ENCODE measurements at regions not wholly inside any gene's neighbourhood (a gene's known extent, or its start where the extent isn't known, plus 50 kb on each side); places are given as distances from the start of the nearest gene placed in this dataset.
A peak's percentile ranks its signal among the peaks of the same experiment; 100 is the strongest.

DNA sequence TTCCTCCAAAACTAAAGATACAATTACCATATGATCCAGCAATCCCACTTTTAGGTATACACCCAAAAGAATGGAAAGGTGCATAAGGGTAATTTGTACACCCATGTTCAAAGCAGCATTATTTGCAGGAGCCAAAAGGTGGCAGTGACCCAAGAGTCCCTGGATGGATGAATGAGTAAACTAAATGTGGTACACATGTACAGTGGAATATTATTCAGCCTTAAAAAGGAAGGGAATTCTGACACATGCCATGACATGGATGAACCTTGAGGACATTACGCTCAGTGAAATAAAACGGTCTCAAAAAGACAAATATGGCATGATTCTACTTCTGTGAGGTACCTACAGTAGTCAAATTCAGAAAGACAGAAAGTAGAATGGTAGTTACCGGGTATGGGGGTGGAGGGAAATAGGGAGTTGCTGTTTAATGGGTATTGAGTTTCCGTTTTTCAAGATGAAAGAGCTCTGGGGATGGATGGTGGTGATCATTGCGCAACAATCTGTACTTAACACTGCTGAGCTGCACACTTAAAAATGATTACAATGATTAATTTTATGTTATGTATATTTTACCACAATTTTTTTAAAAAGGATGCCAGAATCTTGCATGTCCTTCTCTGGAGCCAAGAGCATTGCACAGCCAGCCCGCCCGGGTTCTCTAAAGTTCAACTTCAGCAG is 518.9 kb upstream of the JARID2 start:
- no peak overlapping the region for H3K4me3 ChIP-seq
- intact Hi-C loops (cut with DNase I; ENCODE audit: low total_unique reads) = no loop called here
- 91 to 93% methylated on average over 7 of the region's 7 CpGs for WGBS, 2 donors
- DNase-seq = no peak
- H3K9me3 ChIP-seq = no peaks in the 10 kb centered on the region
- TF ChIP-seq, protein P1, sequence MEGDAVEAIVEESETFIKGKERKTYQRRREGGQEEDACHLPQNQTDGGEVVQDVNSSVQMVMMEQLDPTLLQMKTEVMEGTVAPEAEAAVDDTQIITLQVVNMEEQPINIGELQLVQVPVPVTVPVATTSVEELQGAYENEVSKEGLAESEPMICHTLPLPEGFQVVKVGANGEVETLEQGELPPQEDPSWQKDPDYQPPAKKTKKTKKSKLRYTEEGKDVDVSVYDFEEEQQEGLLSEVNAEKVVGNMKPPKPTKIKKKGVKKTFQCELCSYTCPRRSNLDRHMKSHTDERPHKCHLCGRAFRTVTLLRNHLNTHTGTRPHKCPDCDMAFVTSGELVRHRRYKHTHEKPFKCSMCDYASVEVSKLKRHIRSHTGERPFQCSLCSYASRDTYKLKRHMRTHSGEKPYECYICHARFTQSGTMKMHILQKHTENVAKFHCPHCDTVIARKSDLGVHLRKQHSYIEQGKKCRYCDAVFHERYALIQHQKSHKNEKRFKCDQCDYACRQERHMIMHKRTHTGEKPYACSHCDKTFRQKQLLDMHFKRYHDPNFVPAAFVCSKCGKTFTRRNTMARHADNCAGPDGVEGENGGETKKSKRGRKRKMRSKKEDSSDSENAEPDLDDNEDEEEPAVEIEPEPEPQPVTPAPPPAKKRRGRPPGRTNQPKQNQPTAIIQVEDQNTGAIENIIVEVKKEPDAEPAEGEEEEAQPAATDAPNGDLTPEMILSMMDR (IDR thresholded peaks at IDR 0.05) = no peak
- TF ChIP-seq POLR2A (IDR thresholded peaks at IDR 0.05) = no peak
- no peaks in the 10 kb centered on the region for H3K4me1 ChIP-seq
- no peaks in the 10 kb centered on the region for H3K27me3 ChIP-seq
- no peaks in the 10 kb centered on the region for H3K36me3 ChIP-seq (ENCODE audit: low read depth, missing control alignments)
- no peak overlapping the region for H3K27ac ChIP-seq

GRCh38 chr6:14727494-14728395 is 518.1 kb upstream of the JARID2 start:
- intact Hi-C loops (cut with DNase I; ENCODE audit: low total_unique reads) = no loop called here
- Histone ChIP-seq H3K4me1 (no peaks in the 10 kb centered on the region), H3K4me3 (no peak overlapping the region), H3K9me3 (no peaks in the 10 kb centered on the region), H3K27ac (no peak overlapping the region), H3K27me3 (no peaks in the 10 kb centered on the region), H3K36me3 (ENCODE audit: low read depth, missing control alignments) (no peaks in the 10 kb centered on the region)
- no peak for TF ChIP-seq POLR2A (IDR thresholded peaks at IDR 0.05)
- TF ChIP-seq, protein P1 (IDR thresholded peaks at IDR 0.05) = no peak
- WGBS, 2 donors = 91% methylated on average over 7 of the region's 7 CpGs
- peak; percentile 17 for DNase-seq

DNA sequence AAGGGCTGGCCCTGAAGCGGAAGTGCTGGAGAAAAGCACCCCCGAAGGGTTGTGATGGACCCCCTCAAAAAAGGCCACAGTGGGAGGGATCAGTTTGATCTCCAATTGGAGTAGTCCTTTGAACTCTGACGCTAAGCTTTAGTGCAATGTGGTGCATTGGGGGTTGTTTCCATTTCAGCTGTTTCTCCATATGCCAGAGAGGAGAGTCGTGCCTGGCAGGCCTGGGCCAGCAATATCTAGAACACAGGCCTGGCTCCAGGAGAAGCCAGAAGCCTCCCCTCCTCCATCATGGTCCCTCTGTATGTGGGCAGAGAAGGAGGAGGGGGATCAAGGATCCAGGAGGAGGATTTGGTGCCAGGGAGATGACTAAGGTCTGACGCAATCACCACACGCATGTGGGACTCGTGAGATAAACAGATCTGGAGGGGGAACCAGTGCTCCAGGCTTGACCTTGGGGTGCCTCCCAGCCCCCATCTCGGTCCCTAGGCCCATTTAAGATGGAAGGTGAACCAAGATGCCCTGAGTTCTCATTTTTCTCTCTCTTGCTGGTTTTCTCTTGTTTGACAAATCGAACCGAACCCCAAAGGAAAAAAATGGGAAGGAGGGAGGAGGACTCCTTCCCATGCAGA is 517.4 kb upstream of the JARID2 start:
- peak; percentile 34 for DNase-seq
- H3K9me3 ChIP-seq = no peaks in the 10 kb centered on the region
- no peak for TF ChIP-seq POLR2A (IDR thresholded peaks at IDR 0.05)
- TF ChIP-seq, protein P1 (IDR thresholded peaks at IDR 0.05) = no peak
- WGBS, 2 donors = 79 to 95% methylated on average over 6 to 10 of the region's 10 CpGs
- H3K27me3 ChIP-seq = no peaks in the 10 kb centered on the region
- H3K27ac ChIP-seq = no peak overlapping the region
- intact Hi-C loops (cut with DNase I; ENCODE audit: low total_unique reads) = no loop called here
- H3K36me3 ChIP-seq (ENCODE audit: low read depth, missing control alignments) = no peaks in the 10 kb centered on the region
- no peaks in the 10 kb centered on the region for H3K4me1 ChIP-seq
- H3K4me3 ChIP-seq = no peak overlapping the region

DNA sequence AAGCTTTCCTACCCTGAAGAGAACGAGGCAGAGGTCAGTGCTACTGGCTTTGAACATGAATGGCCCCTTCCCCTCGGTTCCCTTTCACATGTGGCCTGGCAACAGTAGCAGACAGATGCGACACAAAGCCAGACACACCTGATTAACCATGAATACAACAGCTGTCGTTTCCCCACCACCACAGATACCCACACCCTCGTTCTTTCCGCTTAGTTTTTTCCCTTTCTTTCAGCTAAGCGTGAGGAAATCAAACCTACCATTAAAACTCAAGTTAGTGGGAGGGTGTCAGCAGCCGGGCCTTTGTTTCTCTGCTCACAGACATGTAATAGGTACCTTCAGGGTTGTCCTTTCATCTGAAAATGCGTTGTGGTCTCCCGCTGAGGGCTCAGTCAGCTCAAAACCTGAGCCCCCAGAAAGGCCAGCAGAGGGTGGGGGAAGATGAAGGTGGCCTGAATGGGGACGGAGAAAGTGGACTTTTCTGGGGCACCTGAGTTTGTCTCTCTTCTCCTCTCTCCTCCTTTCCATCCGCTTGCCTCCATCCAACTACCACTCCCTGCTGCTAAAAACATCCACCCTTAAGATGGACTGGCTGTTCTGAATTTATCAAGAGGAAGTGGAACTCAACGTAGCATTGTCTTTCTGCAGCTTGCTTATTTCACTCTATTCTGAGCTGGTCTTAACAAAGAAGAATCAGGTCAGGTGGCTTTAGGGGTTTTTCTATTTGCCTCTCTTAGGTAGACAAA is 516.6 kb upstream of the JARID2 start:
- WGBS, 2 donors = 86 to 87% methylated on average over 13 of the region's 13 CpGs
- no peak overlapping the region for H3K27ac ChIP-seq
- intact Hi-C loops (cut with DNase I; ENCODE audit: low total_unique reads) = no loop called here

More for the DNA sequence above, 516.6 kb upstream of the JARID2 start:
- no peak for DNase-seq
- Histone ChIP-seq H3K27me3 (no peaks in the 10 kb centered on the region), H3K9me3 (no peaks in the 10 kb centered on the region), H3K4me3 (no peak overlapping the region), H3K4me1 (no peaks in the 10 kb centered on the region), H3K36me3 (ENCODE audit: low read depth, missing control alignments) (no peaks in the 10 kb centered on the region)
- TF ChIP-seq, protein P1 (IDR thresholded peaks at IDR 0.05) = no peak
- no peak for TF ChIP-seq POLR2A (IDR thresholded peaks at IDR 0.05)
